HFFc6 (cell line): ENCODE measurements at regions not wholly inside any gene's neighbourhood (a gene's known extent, or its start where the extent isn't known, plus 50 kb on each side); places are given as distances from the start of the nearest gene placed in this dataset.

Experiments
- DNase-seq: peaks from one replicate; pipeline ENCODE4 v3.0.0-alpha.2; 2018
- H3K27ac Mint-ChIP-seq: 2 replicates; pipeline ENCODE4 v1.8.0; 2020; ENCODE audit warnings: mild to moderate bottlenecking, mixed read lengths
- H3K27me3 Mint-ChIP-seq: 2 replicates; pipeline ENCODE4 v1.8.0; 2021; ENCODE audit warnings: mild to moderate bottlenecking, moderate library complexity, mixed read lengths; ENCODE audit not compliant: insufficient read depth
- H3K36me3 Mint-ChIP-seq: 2 replicates; pipeline ENCODE4 v1.8.0; 2021; ENCODE audit warnings: low read depth, mixed read lengths
- H3K4me1 Mint-ChIP-seq: 2 replicates; pipeline ENCODE4 v1.8.0; 2020; ENCODE audit warnings: low read depth, mixed read lengths
- H3K4me3 Mint-ChIP-seq: 2 replicates; pipeline ENCODE4 v1.8.0; 2020; ENCODE audit warnings: mild to moderate bottlenecking, moderate library complexity, mixed read lengths
- H3K9me3 Mint-ChIP-seq: 2 replicates; pipeline ENCODE4 v1.8.0; 2020; ENCODE audit warnings: mild to moderate bottlenecking, mixed read lengths
- TF ChIP-seq, protein P1 (sequence below): fragments of 200-600 bp; sonication (generic); IDR thresholded peaks from 2 replicates; pipeline ENCODE4 v1.5.0; 2021; ENCODE audit warnings: antibody characterized with exemption, mild to moderate bottlenecking

GRCh38 chr4:119738901-119739300, 110.3 kb upstream of the PDE5A start:
- Mint-ChIP-seq H3K36me3 (peaks cover 2% of the 10 kb centered on the region; the same call in 1 of the 2 replicates), H3K9me3 (no peaks in the 10 kb centered on the region), H3K4me3 (no peak overlapping the region), H3K4me1 (peaks cover 35% of the 10 kb centered on the region), H3K27ac (no peak overlapping the region), H3K27me3 (0 out of 2 replicates have a peak, but pooled peaks cover 1% of the 10 kb centered on the region)
- TF ChIP-seq, protein P1, sequence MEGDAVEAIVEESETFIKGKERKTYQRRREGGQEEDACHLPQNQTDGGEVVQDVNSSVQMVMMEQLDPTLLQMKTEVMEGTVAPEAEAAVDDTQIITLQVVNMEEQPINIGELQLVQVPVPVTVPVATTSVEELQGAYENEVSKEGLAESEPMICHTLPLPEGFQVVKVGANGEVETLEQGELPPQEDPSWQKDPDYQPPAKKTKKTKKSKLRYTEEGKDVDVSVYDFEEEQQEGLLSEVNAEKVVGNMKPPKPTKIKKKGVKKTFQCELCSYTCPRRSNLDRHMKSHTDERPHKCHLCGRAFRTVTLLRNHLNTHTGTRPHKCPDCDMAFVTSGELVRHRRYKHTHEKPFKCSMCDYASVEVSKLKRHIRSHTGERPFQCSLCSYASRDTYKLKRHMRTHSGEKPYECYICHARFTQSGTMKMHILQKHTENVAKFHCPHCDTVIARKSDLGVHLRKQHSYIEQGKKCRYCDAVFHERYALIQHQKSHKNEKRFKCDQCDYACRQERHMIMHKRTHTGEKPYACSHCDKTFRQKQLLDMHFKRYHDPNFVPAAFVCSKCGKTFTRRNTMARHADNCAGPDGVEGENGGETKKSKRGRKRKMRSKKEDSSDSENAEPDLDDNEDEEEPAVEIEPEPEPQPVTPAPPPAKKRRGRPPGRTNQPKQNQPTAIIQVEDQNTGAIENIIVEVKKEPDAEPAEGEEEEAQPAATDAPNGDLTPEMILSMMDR, result no peak
- no peak for DNase-seq

GRCh38 chr4:119736559-119736958, 108.0 kb upstream of the PDE5A start:
- no peak overlapping the region for H3K4me3 Mint-ChIP-seq
- peaks cover 15% of the 10 kb centered on the region for H3K36me3 Mint-ChIP-seq
- H3K4me1 Mint-ChIP-seq, result peaks cover 58% of the 10 kb centered on the region
- DNase-seq, result no peak
- TF ChIP-seq, protein P1, result no peak
- no peak overlapping the region for H3K27ac Mint-ChIP-seq
- no peaks in the 10 kb centered on the region for H3K27me3 Mint-ChIP-seq
- no peaks in the 10 kb centered on the region for H3K9me3 Mint-ChIP-seq

GRCh38 chr4:119735165-119735651, 106.6 kb upstream of the PDE5A start:
- H3K4me1 Mint-ChIP-seq, result peaks cover 72% of the 10 kb centered on the region
- TF ChIP-seq, protein P1, result no peak
- peak overlapping the region; percentile 89 for H3K27ac Mint-ChIP-seq
- H3K36me3 Mint-ChIP-seq, result peaks cover 15% of the 10 kb centered on the region
- DNase-seq, result peak; percentile 94
- no peaks in the 10 kb centered on the region for H3K27me3 Mint-ChIP-seq
- H3K9me3 Mint-ChIP-seq, result no peaks in the 10 kb centered on the region
- H3K4me3 Mint-ChIP-seq, result peak overlapping the region; percentile 61

GRCh38 chr4:119733431-119733830, 104.8 kb upstream of the PDE5A start:
- peaks cover 21% of the 10 kb centered on the region for H3K36me3 Mint-ChIP-seq
- TF ChIP-seq, protein P1, result no peak
- peaks cover 90% of the 10 kb centered on the region for H3K4me1 Mint-ChIP-seq
- no peaks in the 10 kb centered on the region; the same call in 1 of the 2 replicates for H3K27me3 Mint-ChIP-seq
- no peak overlapping the region for H3K27ac Mint-ChIP-seq
- peaks cover 7% of the 10 kb centered on the region for H3K9me3 Mint-ChIP-seq
- H3K4me3 Mint-ChIP-seq, result no peak overlapping the region
- DNase-seq, result peak; percentile 19

GRCh38 chr4:119731778-119732177, 103.2 kb upstream of the PDE5A start:
- Mint-ChIP-seq H3K36me3 (peaks cover 25% of the 10 kb centered on the region), H3K4me1 (peaks cover 95% of the 10 kb centered on the region), H3K27ac (no peak overlapping the region), H3K27me3 (no peaks in the 10 kb centered on the region; the same call in 1 of the 2 replicates), H3K9me3 (peaks cover 12% of the 10 kb centered on the region), H3K4me3 (no peak overlapping the region)
- DNase-seq, result no peak
- TF ChIP-seq, protein P1, result no peak
